Spinal cord (tissue), 9 donors: ENCODE measurements at regions not wholly inside any gene's neighbourhood (a gene's known extent, or its start where the extent isn't known, plus 50 kb on each side); places are given as distances from the start of the nearest gene placed in this dataset.
"Not testable (repeated sequence)": the region's sequence is repeated elsewhere in the genome, so short reads cannot be mapped to it uniquely, and the experiment has no call there.

Experiments used
- DNase-seq, 6 donors: peaks; one replicate each; pipeline versions ENCODE4 v3.0.0 to v3.0.0-alpha.2; 2013 to 2015; ENCODE audit warnings: low spot score in 6 of 6, low read depth in 4 of 6
- H3K27ac ChIP-seq: one replicate; pipeline ENCODE4 v1.5.1; 2013; ENCODE audit warnings: low read depth, low read length, control low read depth
- H3K27me3 ChIP-seq: one replicate; pipeline ENCODE4 v1.6.1; 2013; ENCODE audit warnings: low read length; ENCODE audit not compliant: control insufficient read depth, insufficient read depth
- H3K36me3 ChIP-seq: one replicate; pipeline ENCODE4 v1.6.1; 2013; ENCODE audit warnings: low read length; ENCODE audit not compliant: control insufficient read depth, insufficient read depth
- H3K4me1 ChIP-seq: one replicate; pipeline ENCODE4 v1.6.1; 2013; ENCODE audit warnings: low read length; ENCODE audit not compliant: control insufficient read depth, insufficient read depth
- H3K4me3 ChIP-seq: one replicate; pipeline ENCODE4 v1.5.1; 2013; ENCODE audit warnings: low read depth, low read length, control low read depth
- H3K9me3 ChIP-seq: one replicate; pipeline ENCODE4 v1.6.1; 2013; ENCODE audit warnings: low read length; ENCODE audit not compliant: control insufficient read depth, insufficient read depth
- WGBS: methylation state at CpG from one replicate; pipeline ENCODE4 v1.1.5; 2013; ENCODE audit warnings: missing lambda C conversion rate; ENCODE audit not compliant: insufficient coverage; 5-methylcytosine and 5-hydroxymethylcytosine counted together
- donor health status: healthy.

GRCh38 chr20:25997367-25998038 lies 300.9 kb upstream of the ZNF337 start:
- peak in 3 of 6 donors; percentile 6 to 38 (median 28) for DNase-seq
- H3K9me3 ChIP-seq, H3K27me3 ChIP-seq, H3K27ac ChIP-seq, H3K36me3 ChIP-seq, H3K4me3 ChIP-seq: not testable (repeated sequence)
- WGBS, result 29% methylated on average over 6 of the region's 16 CpGs
- H3K4me1 ChIP-seq, result peaks cover 12% of the 10 kb centered on the region

GRCh38 chr20:25992146-25992545 lies 295.5 kb upstream of the ZNF337 start:
- Histone ChIP-seq H3K9me3 (peaks cover under 1% of the 10 kb centered on the region), H3K27me3 (no peaks in the 10 kb centered on the region), H3K36me3 (peaks cover 12% of the 10 kb centered on the region), H3K27ac (no peak overlapping the region), H3K4me1 (peaks cover 10% of the 10 kb centered on the region), H3K4me3 (no peak overlapping the region)
- 77% methylated on average over 5 of the region's 16 CpGs for WGBS
- no peak for DNase-seq

GRCh38 chr20:25991756-25992130 lies 295.1 kb upstream of the ZNF337 start:
- H3K4me1 ChIP-seq, result peaks cover 11% of the 10 kb centered on the region
- WGBS, result 98% methylated on average over 14 of the region's 16 CpGs
- H3K9me3 ChIP-seq, result peaks cover 1% of the 10 kb centered on the region
- no peaks in the 10 kb centered on the region for H3K27me3 ChIP-seq
- peaks cover 14% of the 10 kb centered on the region for H3K36me3 ChIP-seq
- no peak for DNase-seq
- no peak overlapping the region for H3K27ac ChIP-seq
- no peak overlapping the region for H3K4me3 ChIP-seq

- Histone ChIP-seq H3K36me3 (peaks cover 14% of the 10 kb centered on the region), H3K27ac (no peak overlapping the region), H3K4me1 (peaks cover 16% of the 10 kb centered on the region), H3K9me3 (peaks cover 1% of the 10 kb centered on the region), H3K27me3 (no peaks in the 10 kb centered on the region), H3K4me3 (no peak overlapping the region)
- no peak for DNase-seq
- 94% methylated on average over 25 of the region's 30 CpGs for WGBS
These were observed 294.6 kb upstream of the ZNF337 start for GRCh38 chr20:25991051-25991755.

- WGBS, result 93% methylated on average over 11 of the region's 11 CpGs
- H3K4me3 ChIP-seq, H3K9me3 ChIP-seq, H3K27me3 ChIP-seq, DNase-seq, H3K27ac ChIP-seq: not testable (repeated sequence)
- Histone ChIP-seq H3K4me1 (peaks cover 31% of the 10 kb centered on the region), H3K36me3 (peaks cover 14% of the 10 kb centered on the region)
These were observed 293.0 kb upstream of the ZNF337 start for GRCh38 chr20:25989686-25990085.

GRCh38 chr20:25989196-25989595 lies 292.5 kb upstream of the ZNF337 start:
- no peak overlapping the region for H3K4me3 ChIP-seq
- H3K9me3 ChIP-seq, result peaks cover 1% of the 10 kb centered on the region
- WGBS, result 91% methylated on average over 19 of the region's 19 CpGs
- no peak overlapping the region for H3K27ac ChIP-seq
- DNase-seq, result no peak
- peaks cover 36% of the 10 kb centered on the region for H3K4me1 ChIP-seq
- H3K27me3 ChIP-seq, result no peaks in the 10 kb centered on the region
- H3K36me3 ChIP-seq, result peaks cover 14% of the 10 kb centered on the region

GRCh38 chr20:25987928-25988560 lies 291.4 kb upstream of the ZNF337 start:
- Histone ChIP-seq H3K36me3 (peaks cover 14% of the 10 kb centered on the region), H3K4me1 (peaks cover 36% of the 10 kb centered on the region)
- H3K9me3 ChIP-seq, DNase-seq, H3K27me3 ChIP-seq, H3K27ac ChIP-seq, H3K4me3 ChIP-seq: not testable (repeated sequence)
- 87% methylated on average over 12 of the region's 14 CpGs for WGBS

GRCh38 chr20:25987073-25987927 lies 290.6 kb upstream of the ZNF337 start:
- Histone ChIP-seq H3K4me3 (peak overlapping the region; percentile 31), H3K27ac (no peak overlapping the region), H3K36me3 (peaks cover 14% of the 10 kb centered on the region), H3K9me3 (peaks cover 1% of the 10 kb centered on the region), H3K27me3 (no peaks in the 10 kb centered on the region), H3K4me1 (peaks cover 36% of the 10 kb centered on the region)
- WGBS, result 7% methylated on average over 39 of the region's 46 CpGs
- peak in 3 of 6 donors; percentile 17 to 91 (median 85) for DNase-seq

GRCh38 chr20:25985597-25985996 lies 288.9 kb upstream of the ZNF337 start:
- H3K27ac ChIP-seq, result no peak overlapping the region
- H3K4me1 ChIP-seq, result peaks cover 36% of the 10 kb centered on the region
- H3K36me3 ChIP-seq, result peaks cover 6% of the 10 kb centered on the region
- no peak for DNase-seq
- H3K9me3 ChIP-seq, result peaks cover 1% of the 10 kb centered on the region
- no peaks in the 10 kb centered on the region for H3K27me3 ChIP-seq
- H3K4me3 ChIP-seq, result no peak overlapping the region
- WGBS, result 90% methylated on average over 15 of the region's 15 CpGs
